Kidney epithelial cell (primary cell): ENCODE measurements at regions not wholly inside any gene's neighbourhood (a gene's known extent, or its start where the extent isn't known, plus 50 kb on each side); places are given as distances from the start of the nearest gene placed in this dataset.
"Not testable (repeated sequence)": the region's sequence is repeated elsewhere in the genome, so short reads cannot be mapped to it uniquely, and the experiment has no call there.

Source experiments
- DNase-seq: peaks from one replicate; pipeline ENCODE4 v3.0.0-alpha.2; 2010; ENCODE audit warnings: low read depth
- H3K27me3 ChIP-seq: 2 replicates; pipeline ENCODE4 v1.6.0; 2011; ENCODE audit warnings: low read length; ENCODE audit not compliant: control insufficient read depth, insufficient read depth
- H3K36me3 ChIP-seq: 2 replicates; pipeline ENCODE4 v1.5.1; 2011; ENCODE audit warnings: low read length; ENCODE audit not compliant: control insufficient read depth, insufficient read depth
- H3K4me3 ChIP-seq: 2 replicates; pipeline ENCODE4 v1.5.1; 2011; ENCODE audit warnings: low read depth, mild to moderate bottlenecking, control low read depth, low read length
- TF ChIP-seq, protein P1 (sequence below): IDR thresholded peaks from 2 replicates; pipeline ENCODE4 v1.5.1; 2011; ENCODE audit warnings: mild to moderate bottlenecking, moderate library complexity, low read length, control low read depth, inconsistent platforms; ENCODE audit not compliant: insufficient read depth, poor library complexity, severe bottlenecking

DNA sequence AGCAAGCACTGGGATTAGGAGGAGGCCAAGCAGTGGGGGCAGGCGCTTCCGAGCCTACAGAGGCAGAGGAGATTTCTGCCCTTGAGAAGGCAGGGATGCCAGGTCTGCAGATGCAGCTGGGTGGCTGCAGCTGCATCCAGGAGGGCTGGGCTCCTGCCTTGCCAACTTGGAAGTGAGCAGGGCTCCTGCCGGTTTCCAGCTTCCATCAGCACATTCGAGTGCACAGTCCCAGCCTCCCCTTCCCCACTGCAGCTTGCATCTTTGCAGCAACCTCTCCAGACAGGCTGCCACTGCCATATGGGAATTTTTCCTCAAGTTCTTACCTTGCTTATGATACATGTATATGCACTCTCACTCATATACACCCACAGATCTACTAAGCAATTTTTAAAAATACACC lies 1234.3 kb upstream of the B3GALT2 start:
- DNase-seq: no peak
- Histone ChIP-seq H3K4me3 (no peak overlapping the region), H3K27me3 (no peaks in the 10 kb centered on the region), H3K36me3 (no peaks in the 10 kb centered on the region)
- TF ChIP-seq, protein P1, sequence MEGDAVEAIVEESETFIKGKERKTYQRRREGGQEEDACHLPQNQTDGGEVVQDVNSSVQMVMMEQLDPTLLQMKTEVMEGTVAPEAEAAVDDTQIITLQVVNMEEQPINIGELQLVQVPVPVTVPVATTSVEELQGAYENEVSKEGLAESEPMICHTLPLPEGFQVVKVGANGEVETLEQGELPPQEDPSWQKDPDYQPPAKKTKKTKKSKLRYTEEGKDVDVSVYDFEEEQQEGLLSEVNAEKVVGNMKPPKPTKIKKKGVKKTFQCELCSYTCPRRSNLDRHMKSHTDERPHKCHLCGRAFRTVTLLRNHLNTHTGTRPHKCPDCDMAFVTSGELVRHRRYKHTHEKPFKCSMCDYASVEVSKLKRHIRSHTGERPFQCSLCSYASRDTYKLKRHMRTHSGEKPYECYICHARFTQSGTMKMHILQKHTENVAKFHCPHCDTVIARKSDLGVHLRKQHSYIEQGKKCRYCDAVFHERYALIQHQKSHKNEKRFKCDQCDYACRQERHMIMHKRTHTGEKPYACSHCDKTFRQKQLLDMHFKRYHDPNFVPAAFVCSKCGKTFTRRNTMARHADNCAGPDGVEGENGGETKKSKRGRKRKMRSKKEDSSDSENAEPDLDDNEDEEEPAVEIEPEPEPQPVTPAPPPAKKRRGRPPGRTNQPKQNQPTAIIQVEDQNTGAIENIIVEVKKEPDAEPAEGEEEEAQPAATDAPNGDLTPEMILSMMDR: no peak

DNA sequence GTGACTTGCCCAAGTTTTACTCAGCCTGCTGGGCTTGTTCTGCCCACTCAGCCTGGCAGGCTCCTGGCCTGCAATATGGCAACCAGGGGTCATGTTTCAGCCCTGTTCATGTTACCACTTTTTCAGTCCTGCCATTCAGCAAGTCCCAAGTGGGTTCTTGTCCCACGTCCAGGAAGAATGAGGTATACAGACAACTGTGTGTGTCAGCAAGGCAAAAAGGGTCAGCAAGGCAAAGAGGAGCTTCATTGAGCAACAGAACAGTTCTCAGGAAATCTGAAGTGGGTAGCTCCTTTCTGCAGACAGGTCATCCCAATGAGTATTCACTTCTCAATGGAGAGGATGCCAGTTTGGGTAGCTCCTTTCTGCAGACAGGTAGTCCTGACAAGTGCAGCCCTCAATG lies 1233.3 kb upstream of the B3GALT2 start:
- TF ChIP-seq, protein P1: no peak
- no peak for DNase-seq
- Histone ChIP-seq H3K4me3 (no peak overlapping the region), H3K36me3 (no peaks in the 10 kb centered on the region), H3K27me3 (no peaks in the 10 kb centered on the region)

DNA sequence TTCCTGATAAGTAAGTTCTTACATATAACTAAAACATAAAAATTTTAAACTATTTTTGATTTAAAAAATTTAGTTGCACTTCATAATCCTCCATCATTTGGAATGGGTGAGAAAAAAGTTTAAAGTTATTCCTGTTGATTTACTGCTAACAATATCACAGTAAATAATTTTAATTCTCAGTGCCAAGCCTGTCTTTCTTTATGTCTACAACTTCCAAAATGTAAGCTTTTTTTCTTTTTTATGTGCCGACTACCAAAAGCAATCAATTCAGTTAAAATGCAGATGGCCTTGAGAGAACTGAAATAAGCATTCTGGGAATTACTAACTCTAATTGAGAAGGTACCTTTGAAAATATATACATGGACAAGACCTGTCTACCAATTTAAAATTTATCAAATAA lies 1224.3 kb upstream of the B3GALT2 start:
- TF ChIP-seq, protein P1: no peak
- H3K27me3 ChIP-seq: no peaks in the 10 kb centered on the region
- no peak for DNase-seq
- H3K36me3 ChIP-seq: no peaks in the 10 kb centered on the region
- no peak overlapping the region for H3K4me3 ChIP-seq

DNA sequence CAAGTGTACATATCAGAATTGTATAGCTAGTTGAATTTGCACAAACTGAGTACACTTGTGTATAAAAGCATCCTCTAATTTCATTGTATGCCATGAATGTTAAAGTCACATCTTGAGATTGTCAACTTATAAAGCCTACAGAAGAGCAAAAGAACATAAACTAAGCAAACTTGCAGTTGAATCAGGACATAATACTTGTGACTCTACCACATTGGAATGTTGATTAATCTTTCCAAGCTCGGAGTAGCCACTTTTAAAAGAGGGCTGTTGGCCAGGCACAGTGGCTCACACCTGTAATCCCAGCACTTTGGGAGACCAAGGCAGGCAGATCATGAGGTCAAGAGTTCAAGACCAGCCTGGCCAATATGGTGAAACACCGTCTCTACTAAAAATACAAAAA lies 1220.8 kb upstream of the B3GALT2 start:
- H3K36me3 ChIP-seq, H3K27me3 ChIP-seq, H3K4me3 ChIP-seq: not testable (repeated sequence)
- peak; percentile 2 for DNase-seq

DNA sequence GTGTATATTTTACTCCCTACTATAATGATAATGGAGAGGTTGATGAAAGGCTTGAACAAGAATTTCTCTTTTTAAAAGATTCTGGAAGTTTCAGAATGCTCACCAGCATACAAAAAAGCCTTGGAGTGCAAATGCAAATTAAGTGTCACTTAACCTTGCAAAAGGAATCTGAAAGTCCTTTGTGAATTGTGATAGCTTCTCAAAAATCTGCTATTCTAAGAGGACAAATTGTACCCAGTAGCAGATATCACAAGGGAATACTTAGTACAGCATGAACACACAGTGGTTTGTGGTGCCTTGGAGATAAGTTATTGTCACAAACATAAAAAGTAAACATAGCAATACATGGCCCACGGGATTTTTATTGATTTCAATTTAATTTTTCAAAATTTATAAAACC lies 1208.3 kb upstream of the B3GALT2 start:
- H3K27me3 ChIP-seq: no peaks in the 10 kb centered on the region
- H3K36me3 ChIP-seq: no peaks in the 10 kb centered on the region
- TF ChIP-seq, protein P1: no peak
- H3K4me3 ChIP-seq: no peak overlapping the region
- no peak for DNase-seq

DNA sequence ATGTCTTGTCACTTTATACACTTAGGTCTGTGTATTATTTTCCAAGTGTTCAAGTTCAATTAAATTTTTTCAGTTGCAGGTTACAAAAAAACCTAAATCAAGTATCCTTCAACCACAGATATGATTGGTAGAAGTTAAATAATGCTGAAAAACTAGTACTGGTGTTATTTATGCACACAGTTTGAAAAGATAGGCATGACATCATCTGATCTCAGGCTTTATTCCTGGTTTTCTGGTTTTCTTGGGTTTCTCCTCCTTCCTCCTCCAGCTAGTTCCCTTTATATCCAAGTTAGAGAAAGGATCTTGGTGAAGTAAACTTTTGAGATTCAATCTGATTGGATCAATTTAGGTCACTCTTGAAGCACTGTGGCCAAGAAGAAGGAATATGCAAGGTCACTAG lies 1201.1 kb upstream of the B3GALT2 start:
- no peak overlapping the region for H3K4me3 ChIP-seq
- no peaks in the 10 kb centered on the region for H3K36me3 ChIP-seq
- TF ChIP-seq, protein P1: no peak
- no peak for DNase-seq
- H3K27me3 ChIP-seq: no peaks in the 10 kb centered on the region
